ENCODE measurements at regions not wholly inside any gene's neighbourhood (a gene's known extent, or its start where the extent isn't known, plus 50 kb on each side); places are given as distances from the start of the nearest gene placed in this dataset.

GRCh38 chr18:71021030-71021362 is 732.2 kb downstream of the SOCS6 start:
- TF ChIP-seq, protein P1, sequence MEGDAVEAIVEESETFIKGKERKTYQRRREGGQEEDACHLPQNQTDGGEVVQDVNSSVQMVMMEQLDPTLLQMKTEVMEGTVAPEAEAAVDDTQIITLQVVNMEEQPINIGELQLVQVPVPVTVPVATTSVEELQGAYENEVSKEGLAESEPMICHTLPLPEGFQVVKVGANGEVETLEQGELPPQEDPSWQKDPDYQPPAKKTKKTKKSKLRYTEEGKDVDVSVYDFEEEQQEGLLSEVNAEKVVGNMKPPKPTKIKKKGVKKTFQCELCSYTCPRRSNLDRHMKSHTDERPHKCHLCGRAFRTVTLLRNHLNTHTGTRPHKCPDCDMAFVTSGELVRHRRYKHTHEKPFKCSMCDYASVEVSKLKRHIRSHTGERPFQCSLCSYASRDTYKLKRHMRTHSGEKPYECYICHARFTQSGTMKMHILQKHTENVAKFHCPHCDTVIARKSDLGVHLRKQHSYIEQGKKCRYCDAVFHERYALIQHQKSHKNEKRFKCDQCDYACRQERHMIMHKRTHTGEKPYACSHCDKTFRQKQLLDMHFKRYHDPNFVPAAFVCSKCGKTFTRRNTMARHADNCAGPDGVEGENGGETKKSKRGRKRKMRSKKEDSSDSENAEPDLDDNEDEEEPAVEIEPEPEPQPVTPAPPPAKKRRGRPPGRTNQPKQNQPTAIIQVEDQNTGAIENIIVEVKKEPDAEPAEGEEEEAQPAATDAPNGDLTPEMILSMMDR (optimal IDR thresholded peaks at IDR 0.05 in 1 of 3, IDR thresholded peaks at IDR 0.05 in 1 of 3, conservative IDR thresholded peaks at IDR 0.05 in 1 of 3; ENCODE audit: extremely low read depth in 1 of 3, insufficient read depth in 2 of 3, low read length in 3 of 3): no peak
- TF ChIP-seq EZH2 (IDR thresholded peaks at IDR 0.05; ENCODE audit: low read length): no peak
